ENCODE measurements at regions not wholly inside any gene's neighbourhood (a gene's known extent, or its start where the extent isn't known, plus 50 kb on each side); places are given as distances from the start of the nearest gene placed in this dataset.

- ChIA-PET CTCF (interaction anchor here (0.5 to 13.9 kb wide), 6 partner anchors 11 to 208 kb away, joined by 3 to 289 read pairs (median 5); no protein-coding TSS in a partner anchor), POLR2A (no interaction called here)
- no peak overlapping the region for H3K27ac ChIP-seq (ENCODE audit: low read length in 2 of 2)
- H3K4me1 Mint-ChIP-seq: no peaks in the 10 kb centered on the region
- H3K27me3 Mint-ChIP-seq: peaks cover 10% of the 10 kb centered on the region
- ATAC-seq (ENCODE audit: low read depth): no peak
- H3K27ac Mint-ChIP-seq: no peak overlapping the region
- H3K4me3 Mint-ChIP-seq: no peak overlapping the region
- no peak overlapping the region for H3K4me3 ChIP-seq (ENCODE audit: control extremely low read depth in 1 of 5, extremely low read depth in 1 of 5, insufficient read depth in 1 of 5, low read depth in 2 of 5, low read length in 4 of 5)
- no peaks in the 10 kb centered on the region for H3K9me3 Mint-ChIP-seq (ENCODE audit: insufficient read depth)
- no peaks in the 10 kb centered on the region for H3K79me2 ChIP-seq (ENCODE audit: control insufficient read depth, insufficient read depth, low read length)
- no peaks in the 10 kb centered on the region for H4K20me1 ChIP-seq (ENCODE audit: control insufficient read depth, insufficient read depth, low read length, poor library complexity, severe bottlenecking)
- H3K4me2 ChIP-seq (replicated peaks; ENCODE audit: low read depth, low read length, poor library complexity, severe bottlenecking): no peak overlapping the region
- TF ChIP-seq, protein P1, sequence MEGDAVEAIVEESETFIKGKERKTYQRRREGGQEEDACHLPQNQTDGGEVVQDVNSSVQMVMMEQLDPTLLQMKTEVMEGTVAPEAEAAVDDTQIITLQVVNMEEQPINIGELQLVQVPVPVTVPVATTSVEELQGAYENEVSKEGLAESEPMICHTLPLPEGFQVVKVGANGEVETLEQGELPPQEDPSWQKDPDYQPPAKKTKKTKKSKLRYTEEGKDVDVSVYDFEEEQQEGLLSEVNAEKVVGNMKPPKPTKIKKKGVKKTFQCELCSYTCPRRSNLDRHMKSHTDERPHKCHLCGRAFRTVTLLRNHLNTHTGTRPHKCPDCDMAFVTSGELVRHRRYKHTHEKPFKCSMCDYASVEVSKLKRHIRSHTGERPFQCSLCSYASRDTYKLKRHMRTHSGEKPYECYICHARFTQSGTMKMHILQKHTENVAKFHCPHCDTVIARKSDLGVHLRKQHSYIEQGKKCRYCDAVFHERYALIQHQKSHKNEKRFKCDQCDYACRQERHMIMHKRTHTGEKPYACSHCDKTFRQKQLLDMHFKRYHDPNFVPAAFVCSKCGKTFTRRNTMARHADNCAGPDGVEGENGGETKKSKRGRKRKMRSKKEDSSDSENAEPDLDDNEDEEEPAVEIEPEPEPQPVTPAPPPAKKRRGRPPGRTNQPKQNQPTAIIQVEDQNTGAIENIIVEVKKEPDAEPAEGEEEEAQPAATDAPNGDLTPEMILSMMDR (IDR thresholded peaks at IDR 0.05): no peak
- TF ChIP-seq EZH2 (IDR thresholded peaks at IDR 0.05; ENCODE audit: borderline replicate concordance, insufficient read depth, low read depth, low read length, poor library complexity, severe bottlenecking): no peak
- no peak overlapping the region for H3K9ac ChIP-seq (ENCODE audit: low read length)
- H3K4me1 ChIP-seq (ENCODE audit: control insufficient read depth in 2 of 2, insufficient read depth in 2 of 2, low read length in 2 of 2): no peaks in the 10 kb centered on the region
- peaks cover 0 to 3% (median 0%) of the 10 kb centered on the region in 4 experiments for H3K27me3 ChIP-seq (replicated peaks in 1 of 4; ENCODE audit: control extremely low read depth in 1 of 4, control insufficient read depth in 3 of 4, insufficient read depth in 4 of 4, low read length in 3 of 4)
- no peak for DNase-seq
- no peaks in the 10 kb centered on the region for H3K9me3 ChIP-seq (ENCODE audit: control extremely low read depth in 1 of 3, control insufficient read depth in 2 of 3, insufficient read depth in 1 of 3, low read length in 2 of 3)
- intact Hi-C loops (cut with micrococcal nuclease): no loop called here
- H3K36me3 ChIP-seq (replicated peaks in 1 of 2; ENCODE audit: control extremely low read depth in 1 of 2, control insufficient read depth in 1 of 2, extremely low read depth in 1 of 2, insufficient read depth in 2 of 2, low read length in 1 of 2): no peaks in the 10 kb centered on the region
- WGBS (ENCODE audit: insufficient coverage): 65% methylated on average over 3 of the region's 9 CpGs
- H2AFZ ChIP-seq (ENCODE audit: insufficient read depth, low read depth, low read length, poor library complexity, severe bottlenecking): no peak overlapping the region
These were observed 126.4 kb upstream of the GADD45A start for GRCh38 chr1:67558449-67559193.

- peaks cover 0 to 3% (median 0%) of the 10 kb centered on the region in 4 experiments for H3K27me3 ChIP-seq (replicated peaks in 1 of 4; ENCODE audit: control extremely low read depth in 1 of 4, control insufficient read depth in 3 of 4, insufficient read depth in 4 of 4, low read length in 3 of 4)
- no peaks in the 10 kb centered on the region for H3K4me1 Mint-ChIP-seq
- H3K4me3 ChIP-seq (ENCODE audit: control extremely low read depth in 1 of 5, extremely low read depth in 1 of 5, insufficient read depth in 1 of 5, low read depth in 2 of 5, low read length in 4 of 5): no peak overlapping the region
- ATAC-seq (ENCODE audit: low read depth): no peak
- H3K4me1 ChIP-seq (ENCODE audit: control insufficient read depth in 2 of 2, insufficient read depth in 2 of 2, low read length in 2 of 2): no peaks in the 10 kb centered on the region
- no peaks in the 10 kb centered on the region for H3K79me2 ChIP-seq (ENCODE audit: control insufficient read depth, insufficient read depth, low read length)
- no peak overlapping the region for H3K27ac Mint-ChIP-seq
- H2AFZ ChIP-seq (ENCODE audit: insufficient read depth, low read depth, low read length, poor library complexity, severe bottlenecking): no peak overlapping the region
- no peak overlapping the region for H3K9ac ChIP-seq (ENCODE audit: low read length)
- no peak for DNase-seq
- WGBS (ENCODE audit: insufficient coverage): 91% methylated on average over 16 of the region's 16 CpGs
- peaks cover 10% of the 10 kb centered on the region for H3K27me3 Mint-ChIP-seq
- POLR2A ChIA-PET: no interaction called here
- no peaks in the 10 kb centered on the region for H3K36me3 ChIP-seq (replicated peaks in 1 of 2; ENCODE audit: control extremely low read depth in 1 of 2, control insufficient read depth in 1 of 2, extremely low read depth in 1 of 2, insufficient read depth in 2 of 2, low read length in 1 of 2)
- TF ChIP-seq, protein P1 (IDR thresholded peaks at IDR 0.05): no peak
- no peak for TF ChIP-seq EZH2 (IDR thresholded peaks at IDR 0.05; ENCODE audit: borderline replicate concordance, insufficient read depth, low read depth, low read length, poor library complexity, severe bottlenecking)
- H3K9me3 ChIP-seq (ENCODE audit: control extremely low read depth in 1 of 3, control insufficient read depth in 2 of 3, insufficient read depth in 1 of 3, low read length in 2 of 3): peaks cover 0 to 2% (median 0%) of the 10 kb centered on the region in 3 donors
- no peak overlapping the region for H3K4me3 Mint-ChIP-seq
- H3K27ac ChIP-seq (ENCODE audit: low read length in 2 of 2): no peak overlapping the region
- intact Hi-C loops (cut with micrococcal nuclease): no loop called here
- no peak overlapping the region for H3K4me2 ChIP-seq (replicated peaks; ENCODE audit: low read depth, low read length, poor library complexity, severe bottlenecking)
- CTCF ChIA-PET: interaction anchor here (1.5 to 13.9 kb wide), 3 partner anchors 12 to 199 kb away, joined by 5 to 289 read pairs (median 5); no protein-coding TSS in a partner anchor
- H4K20me1 ChIP-seq (ENCODE audit: control insufficient read depth, insufficient read depth, low read length, poor library complexity, severe bottlenecking): no peaks in the 10 kb centered on the region
- H3K9me3 Mint-ChIP-seq (ENCODE audit: insufficient read depth): no peaks in the 10 kb centered on the region
These were observed 125.7 kb upstream of the GADD45A start for GRCh38 chr1:67559222-67559700.
